ENCODE measurements at regions not wholly inside any gene's neighbourhood (a gene's known extent, or its start where the extent isn't known, plus 50 kb on each side); places are given as distances from the start of the nearest gene placed in this dataset.

- TF ChIP-seq CTCF (tag by site-specific recombination; IDR thresholded peaks at IDR 0.05), result no peak
- no peak for TF ChIP-seq PRDM4 (tag by site-specific recombination; IDR thresholded peaks at IDR 0.05)
- TF ChIP-seq ZNF529 (tag by site-specific recombination; IDR thresholded peaks at IDR 0.05; ENCODE audit: insufficient replicate concordance), result no peak
- TF ChIP-seq ZNF670 (tag by site-specific recombination; IDR thresholded peaks at IDR 0.05; ENCODE audit: low read depth), result no peak
- TF ChIP-seq ZEB2 (tag by site-specific recombination; IDR thresholded peaks at IDR 0.05), result no peak
- no peak for TF ChIP-seq ZNF629 (tag by site-specific recombination; IDR thresholded peaks at IDR 0.05)
- TF ChIP-seq ZBTB20 (tag by site-specific recombination; IDR thresholded peaks at IDR 0.05), result no peak
- no peak for TF ChIP-seq ZBTB49 (tag by site-specific recombination; IDR thresholded peaks at IDR 0.05; ENCODE audit: low read depth)
- no peak for TF ChIP-seq ZNF266 (tag by site-specific recombination; IDR thresholded peaks at IDR 0.05; ENCODE audit: low read depth)
- TF ChIP-seq ZNF23 (tag by site-specific recombination; IDR thresholded peaks at IDR 0.05; ENCODE audit: borderline replicate concordance), result no peak
- no peak for TF ChIP-seq ZNF785 (tag by site-specific recombination; IDR thresholded peaks at IDR 0.05)
- TF ChIP-seq REST (tag by site-specific recombination; IDR thresholded peaks at IDR 0.05), result no peak
- no peak for TF ChIP-seq SP7 (tag by site-specific recombination; IDR thresholded peaks at IDR 0.05)
- TF ChIP-seq RBAK (tag by site-specific recombination; IDR thresholded peaks at IDR 0.05), result no peak
Observed at GRCh38 chr12:23063206-23063605, 438.2 kb downstream of the ETNK1 start.
